ENCODE measurements at regions not wholly inside any gene's neighbourhood (a gene's known extent, or its start where the extent isn't known, plus 50 kb on each side); places are given as distances from the start of the nearest gene placed in this dataset.

- TF ChIP-seq POLR2A (IDR thresholded peaks at IDR 0.05; ENCODE audit: low read depth, low read length) (no peak), TAF1 (IDR thresholded peaks at IDR 0.05; ENCODE audit: low read depth, low read length) (no peak), POLR2AphosphoS5 (IDR thresholded peaks at IDR 0.05; ENCODE audit: low read depth, low read length) (no peak), PAX5 (IDR thresholded peaks at IDR 0.05; ENCODE audit: insufficient read depth, low read length, severe bottlenecking) (no peak), SPI1 (IDR thresholded peaks at IDR 0.05; ENCODE audit: low read depth, low read length) (no peak)
Measured at GRCh38 chr14:62436261-62436660, 609.0 kb downstream of the KCNH5 start.

Measured in GM12891 (cell line).